ENCODE measurements at regions not wholly inside any gene's neighbourhood (a gene's known extent, or its start where the extent isn't known, plus 50 kb on each side); places are given as distances from the start of the nearest gene placed in this dataset.

DNA sequence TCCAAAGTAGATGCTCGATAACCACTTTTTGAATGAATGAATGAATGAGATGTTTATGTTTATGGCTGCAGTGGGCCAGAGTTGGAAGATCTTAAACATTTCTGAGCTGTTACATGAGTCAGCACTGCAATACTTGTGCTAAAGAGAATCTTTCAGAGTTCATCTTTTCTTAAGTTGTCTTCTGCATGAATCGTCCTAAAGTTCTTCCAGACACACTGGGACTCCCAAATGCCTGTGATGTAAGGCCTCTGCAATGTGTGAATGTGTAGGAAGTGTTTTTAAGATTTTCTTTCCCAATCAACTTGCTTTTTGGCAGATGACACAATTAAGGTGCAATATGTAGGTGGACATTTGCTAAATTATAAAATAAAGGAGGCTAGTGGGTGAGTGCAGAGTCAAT, 50.3 kb upstream of the TRIM9 start:
- intact Hi-C loops (cut with micrococcal nuclease; ENCODE audit: unreplicated experiment): no loop called here
- no peaks in the 10 kb centered on the region for H3K79me2 ChIP-seq (ENCODE audit: insufficient read depth, low read depth, low read length)
- BruUV-seq (replicated peaks): no TSS peak
- H2AFZ ChIP-seq (ENCODE audit: low read length): no peak overlapping the region
- no peak overlapping the region for H3K4me2 ChIP-seq (ENCODE audit: low read length)
- no peaks in the 10 kb centered on the region; the same call in 1 of the 2 replicates for H3K9me3 ChIP-seq (ENCODE audit: low read length)
- H3K4me3 ChIP-seq (ENCODE audit: low read depth, low read length, poor library complexity, severe bottlenecking): no peak overlapping the region
- no peaks in the 10 kb centered on the region for H3K36me3 ChIP-seq (ENCODE audit: insufficient read depth, low read length)
- H3K27ac ChIP-seq (ENCODE audit: low read depth, low read length, poor library complexity, severe bottlenecking): no peak overlapping the region
- CTCF ChIA-PET (ENCODE audit: unreplicated experiment): no interaction called here
- no peak for TF ChIP-seq EZH2phosphoT487 (IDR thresholded peaks at IDR 0.05; ENCODE audit: borderline replicate concordance, low read depth, low read length)
- TF ChIP-seq, protein P1, sequence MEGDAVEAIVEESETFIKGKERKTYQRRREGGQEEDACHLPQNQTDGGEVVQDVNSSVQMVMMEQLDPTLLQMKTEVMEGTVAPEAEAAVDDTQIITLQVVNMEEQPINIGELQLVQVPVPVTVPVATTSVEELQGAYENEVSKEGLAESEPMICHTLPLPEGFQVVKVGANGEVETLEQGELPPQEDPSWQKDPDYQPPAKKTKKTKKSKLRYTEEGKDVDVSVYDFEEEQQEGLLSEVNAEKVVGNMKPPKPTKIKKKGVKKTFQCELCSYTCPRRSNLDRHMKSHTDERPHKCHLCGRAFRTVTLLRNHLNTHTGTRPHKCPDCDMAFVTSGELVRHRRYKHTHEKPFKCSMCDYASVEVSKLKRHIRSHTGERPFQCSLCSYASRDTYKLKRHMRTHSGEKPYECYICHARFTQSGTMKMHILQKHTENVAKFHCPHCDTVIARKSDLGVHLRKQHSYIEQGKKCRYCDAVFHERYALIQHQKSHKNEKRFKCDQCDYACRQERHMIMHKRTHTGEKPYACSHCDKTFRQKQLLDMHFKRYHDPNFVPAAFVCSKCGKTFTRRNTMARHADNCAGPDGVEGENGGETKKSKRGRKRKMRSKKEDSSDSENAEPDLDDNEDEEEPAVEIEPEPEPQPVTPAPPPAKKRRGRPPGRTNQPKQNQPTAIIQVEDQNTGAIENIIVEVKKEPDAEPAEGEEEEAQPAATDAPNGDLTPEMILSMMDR (conservative IDR thresholded peaks at IDR 0.05; ENCODE audit: low read length): no peak
- POLR2A ChIA-PET: no interaction called here
- no peaks in the 10 kb centered on the region for H3K9me2 ChIP-seq (ENCODE audit: insufficient read depth, low read length)
- H3K4me1 ChIP-seq (ENCODE audit: insufficient read depth, low read length, poor library complexity, severe bottlenecking): no peaks in the 10 kb centered on the region
- no peak for DNase-seq (ENCODE audit: low spot score)
- H4K20me1 ChIP-seq (ENCODE audit: insufficient read depth, low read length): no peaks in the 10 kb centered on the region

DNA sequence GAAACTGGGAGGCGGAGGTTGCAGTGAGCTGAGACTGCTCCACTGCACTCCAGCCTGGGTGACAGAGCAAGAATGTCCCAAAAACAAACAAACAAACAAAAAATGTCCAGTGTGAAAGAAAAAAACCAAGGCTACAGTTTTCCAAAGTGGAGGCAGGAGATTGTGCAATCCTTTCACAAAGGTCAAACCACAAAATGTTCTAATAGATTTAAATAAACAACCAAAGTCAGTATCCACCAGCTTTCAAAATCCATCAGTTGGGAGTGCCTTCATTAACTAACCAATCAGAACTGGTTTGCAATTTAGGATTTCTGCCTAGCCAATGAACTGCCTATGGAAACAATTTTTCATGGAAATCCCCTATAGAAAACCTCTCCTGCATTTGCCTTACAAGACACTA, 52.3 kb upstream of the TRIM9 start:
- BruUV-seq (replicated peaks): no TSS peak
- intact Hi-C loops (cut with micrococcal nuclease; ENCODE audit: unreplicated experiment): no loop called here
- H4K20me1 ChIP-seq (ENCODE audit: insufficient read depth, low read length): no peaks in the 10 kb centered on the region
- H3K27ac ChIP-seq (ENCODE audit: low read depth, low read length, poor library complexity, severe bottlenecking): no peak overlapping the region
- no peak overlapping the region for H2AFZ ChIP-seq (ENCODE audit: low read length)
- H3K4me1 ChIP-seq (ENCODE audit: insufficient read depth, low read length, poor library complexity, severe bottlenecking): no peaks in the 10 kb centered on the region
- H3K4me3 ChIP-seq (ENCODE audit: low read depth, low read length, poor library complexity, severe bottlenecking): no peak overlapping the region
- POLR2A ChIA-PET: interaction anchor here (0.7 to 1.4 kb wide), 2 partner anchors 37 to 117 kb away, joined by 3 read pairs; no protein-coding TSS in a partner anchor
- TF ChIP-seq EZH2phosphoT487 (IDR thresholded peaks at IDR 0.05; ENCODE audit: borderline replicate concordance, low read depth, low read length): no peak
- TF ChIP-seq, protein P1 (conservative IDR thresholded peaks at IDR 0.05; ENCODE audit: low read length): no peak
- CTCF ChIA-PET (ENCODE audit: unreplicated experiment): no interaction called here
- no peak for DNase-seq (ENCODE audit: low spot score)
- no peaks in the 10 kb centered on the region for H3K36me3 ChIP-seq (ENCODE audit: insufficient read depth, low read length)
- H3K79me2 ChIP-seq (ENCODE audit: insufficient read depth, low read depth, low read length): no peaks in the 10 kb centered on the region
- no peak overlapping the region for H3K4me2 ChIP-seq (ENCODE audit: low read length)
- no peaks in the 10 kb centered on the region; the same call in 1 of the 2 replicates for H3K9me3 ChIP-seq (ENCODE audit: low read length)
- no peaks in the 10 kb centered on the region for H3K9me2 ChIP-seq (ENCODE audit: insufficient read depth, low read length)

DNA sequence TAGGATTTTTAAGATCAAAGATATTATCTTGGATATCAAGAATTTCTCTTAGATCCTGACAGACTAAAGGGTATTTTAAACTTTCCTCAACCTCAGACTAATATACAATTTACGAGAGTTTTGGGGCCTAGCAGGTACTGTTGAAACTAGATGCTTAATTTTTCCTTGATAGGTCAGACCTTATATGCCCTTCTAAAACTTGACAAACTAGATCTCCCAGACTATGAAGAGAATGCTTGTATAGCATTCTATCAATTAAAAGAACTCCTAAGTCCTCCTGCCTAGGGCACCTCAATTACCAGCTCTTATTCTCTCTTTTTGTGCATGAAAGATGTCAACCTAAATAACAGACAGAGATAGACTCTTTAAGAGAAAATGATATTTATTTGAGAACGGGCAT, 60.4 kb upstream of the TRIM9 start:
- DNase-seq (ENCODE audit: low spot score): no peak
- no peak overlapping the region for H3K4me2 ChIP-seq (ENCODE audit: low read length)
- ChIA-PET CTCF (ENCODE audit: unreplicated experiment) (no interaction called here), POLR2A (interaction anchor here (0.6 to 1.3 kb wide), 2 partner anchors 9 to 279 kb away, joined by 3 to 4 read pairs; no protein-coding TSS in a partner anchor)
- intact Hi-C loops (cut with micrococcal nuclease; ENCODE audit: unreplicated experiment): no loop called here
- no peaks in the 10 kb centered on the region for H3K36me3 ChIP-seq (ENCODE audit: insufficient read depth, low read length)
- no peaks in the 10 kb centered on the region for H3K9me2 ChIP-seq (ENCODE audit: insufficient read depth, low read length)
- no peaks in the 10 kb centered on the region for H4K20me1 ChIP-seq (ENCODE audit: insufficient read depth, low read length)
- no peak overlapping the region for H2AFZ ChIP-seq (ENCODE audit: low read length)
- H3K9me3 ChIP-seq (ENCODE audit: low read length): no peaks in the 10 kb centered on the region
- H3K4me3 ChIP-seq (ENCODE audit: low read depth, low read length, poor library complexity, severe bottlenecking): no peak overlapping the region
- H3K27ac ChIP-seq (ENCODE audit: low read depth, low read length, poor library complexity, severe bottlenecking): no peak overlapping the region
- TF ChIP-seq, protein P1 (conservative IDR thresholded peaks at IDR 0.05; ENCODE audit: low read length): no peak
- TF ChIP-seq EZH2phosphoT487 (IDR thresholded peaks at IDR 0.05; ENCODE audit: borderline replicate concordance, low read depth, low read length): no peak
- no peaks in the 10 kb centered on the region for H3K4me1 ChIP-seq (ENCODE audit: insufficient read depth, low read length, poor library complexity, severe bottlenecking)
- no peaks in the 10 kb centered on the region for H3K79me2 ChIP-seq (ENCODE audit: insufficient read depth, low read depth, low read length)
- no TSS peak for BruUV-seq (replicated peaks)

Data from OCI-LY7 (cell line).